Eye (tissue), 1 donor: ENCODE measurements at regions not wholly inside any gene's neighbourhood (a gene's known extent, or its start where the extent isn't known, plus 50 kb on each side); places are given as distances from the start of the nearest gene placed in this dataset.

Source experiments
- DNase-seq: peaks from one replicate; pipeline ENCODE4 v3.0.0-alpha.2; 2015

- no peak for DNase-seq
Observed at GRCh38 chr12:111221062-111222026, 147.6 kb downstream of the PHETA1 start.

- no peak for DNase-seq
Observed at GRCh38 chr12:111220363-111220762, 148.5 kb downstream of the PHETA1 start.

- DNase-seq, result no peak
Observed at GRCh38 chr12:111219440-111219839, 149.5 kb downstream of the PHETA1 start.

- DNase-seq, result no peak
Observed at GRCh38 chr12:111218499-111218898, 150.4 kb downstream of the PHETA1 start.

- no peak for DNase-seq
Observed at GRCh38 chr12:111216387-111217159, 152.3 kb downstream of the PHETA1 start.

GRCh38 chr12:111215881-111216280 lies 153.0 kb downstream of the PHETA1 start:
- DNase-seq, result no peak

GRCh38 chr12:111214401-111214800 lies 154.5 kb downstream of the PHETA1 start:
- peak; percentile 44 for DNase-seq

GRCh38 chr12:111213561-111213960 lies 155.3 kb downstream of the PHETA1 start:
- no peak for DNase-seq

- no peak for DNase-seq
Observed at GRCh38 chr12:111212814-111213456, 156.0 kb downstream of the PHETA1 start.

GRCh38 chr12:111211910-111212757 lies 156.8 kb downstream of the PHETA1 start:
- peak; percentile 68 for DNase-seq

- no peak for DNase-seq
Observed at GRCh38 chr12:111209811-111210210, 159.1 kb downstream of the PHETA1 start.

- no peak for DNase-seq
Observed at GRCh38 chr12:111207761-111208160, 161.1 kb downstream of the PHETA1 start.

- DNase-seq, result no peak
Observed at GRCh38 chr12:111204788-111205241, 164.1 kb downstream of the PHETA1 start.

- DNase-seq, result no peak
Observed at GRCh38 chr12:111203969-111204368, 164.9 kb downstream of the PHETA1 start.

- DNase-seq, result no peak
Observed at GRCh38 chr12:111203446-111203845, 165.4 kb downstream of the PHETA1 start.

GRCh38 chr12:111202237-111202915 lies 166.5 kb downstream of the PHETA1 start:
- DNase-seq, result no peak

- DNase-seq, result no peak
Observed at GRCh38 chr12:111201495-111202236, 167.2 kb downstream of the PHETA1 start.

GRCh38 chr12:111201036-111201435 lies 167.9 kb downstream of the PHETA1 start:
- DNase-seq, result no peak

GRCh38 chr12:111197376-111197944 lies 171.4 kb downstream of the PHETA1 start:
- DNase-seq, result no peak

- DNase-seq, result no peak
Observed at GRCh38 chr12:111196532-111196931, 172.4 kb downstream of the PHETA1 start.
